ENCODE measurements at regions not wholly inside any gene's neighbourhood (a gene's known extent, or its start where the extent isn't known, plus 50 kb on each side); places are given as distances from the start of the nearest gene placed in this dataset.

DNA sequence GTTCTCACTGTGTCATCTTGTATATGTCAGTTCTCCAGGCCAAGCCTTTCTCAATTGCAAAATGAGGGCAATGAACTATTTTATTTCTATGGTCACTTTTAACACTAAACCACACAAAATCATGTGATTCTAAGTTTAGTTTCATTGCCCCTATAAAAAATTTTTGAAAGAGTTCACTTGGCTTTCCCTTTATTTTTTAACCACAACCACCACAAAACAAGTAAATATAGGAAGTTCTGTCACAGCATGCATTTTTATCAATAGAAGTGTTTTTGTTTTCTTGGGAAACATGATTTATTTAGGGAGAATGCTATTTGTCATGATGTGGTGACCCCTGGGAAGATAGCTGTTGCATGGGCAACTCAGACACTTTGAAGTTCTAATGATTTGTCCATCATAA, 169.1 kb downstream of the CSNK1G3 start:
- peaks cover 5% of the 10 kb centered on the region for H3K27me3 Mint-ChIP-seq (ENCODE audit: low read depth)
- no peak overlapping the region for H3K27ac Mint-ChIP-seq
- TF ChIP-seq, protein P1, sequence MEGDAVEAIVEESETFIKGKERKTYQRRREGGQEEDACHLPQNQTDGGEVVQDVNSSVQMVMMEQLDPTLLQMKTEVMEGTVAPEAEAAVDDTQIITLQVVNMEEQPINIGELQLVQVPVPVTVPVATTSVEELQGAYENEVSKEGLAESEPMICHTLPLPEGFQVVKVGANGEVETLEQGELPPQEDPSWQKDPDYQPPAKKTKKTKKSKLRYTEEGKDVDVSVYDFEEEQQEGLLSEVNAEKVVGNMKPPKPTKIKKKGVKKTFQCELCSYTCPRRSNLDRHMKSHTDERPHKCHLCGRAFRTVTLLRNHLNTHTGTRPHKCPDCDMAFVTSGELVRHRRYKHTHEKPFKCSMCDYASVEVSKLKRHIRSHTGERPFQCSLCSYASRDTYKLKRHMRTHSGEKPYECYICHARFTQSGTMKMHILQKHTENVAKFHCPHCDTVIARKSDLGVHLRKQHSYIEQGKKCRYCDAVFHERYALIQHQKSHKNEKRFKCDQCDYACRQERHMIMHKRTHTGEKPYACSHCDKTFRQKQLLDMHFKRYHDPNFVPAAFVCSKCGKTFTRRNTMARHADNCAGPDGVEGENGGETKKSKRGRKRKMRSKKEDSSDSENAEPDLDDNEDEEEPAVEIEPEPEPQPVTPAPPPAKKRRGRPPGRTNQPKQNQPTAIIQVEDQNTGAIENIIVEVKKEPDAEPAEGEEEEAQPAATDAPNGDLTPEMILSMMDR (IDR thresholded peaks at IDR 0.05; ENCODE audit: unreplicated experiment in 3 of 3): no peak
- H3K4me3 Mint-ChIP-seq: no peak overlapping the region
- no peaks in the 10 kb centered on the region for H3K4me1 Mint-ChIP-seq
- H3K9me3 Mint-ChIP-seq: peaks cover 76% of the 10 kb centered on the region
- peaks cover 42% of the 10 kb centered on the region for H3K36me3 Mint-ChIP-seq (ENCODE audit: low read depth)

DNA sequence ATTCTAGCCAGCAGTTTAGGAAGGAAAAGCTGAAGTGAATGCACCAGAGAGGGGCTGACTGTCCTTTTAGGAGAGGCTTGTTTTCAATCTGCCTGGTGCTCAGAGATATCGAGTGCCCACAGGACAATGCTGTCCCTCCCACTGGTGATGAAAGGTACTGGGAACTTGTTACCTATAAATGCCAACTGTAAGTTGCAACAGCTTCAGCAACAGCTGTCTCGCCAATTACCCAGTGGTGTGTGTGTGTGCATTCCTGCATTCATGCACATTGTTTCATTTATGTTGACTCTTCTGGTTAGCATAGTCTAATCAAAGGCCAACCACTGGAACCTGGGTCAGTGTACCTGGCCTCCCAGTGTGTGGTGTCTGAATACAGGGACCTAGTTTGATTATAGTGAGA, 161.1 kb downstream of the CSNK1G3 start:
- peaks cover 4% of the 10 kb centered on the region for H3K27me3 Mint-ChIP-seq (ENCODE audit: low read depth)
- peaks cover 23% of the 10 kb centered on the region for H3K4me1 Mint-ChIP-seq
- TF ChIP-seq, protein P1 (IDR thresholded peaks at IDR 0.05; ENCODE audit: unreplicated experiment in 3 of 3): no peak
- H3K4me3 Mint-ChIP-seq: peak overlapping the region in 1 of 3 experiments; percentile 17
- H3K27ac Mint-ChIP-seq: peak overlapping the region; percentile 26 to 84 (median 73)
- peaks cover 30% of the 10 kb centered on the region for H3K9me3 Mint-ChIP-seq
- peaks cover 8% of the 10 kb centered on the region for H3K36me3 Mint-ChIP-seq (ENCODE audit: low read depth)

DNA sequence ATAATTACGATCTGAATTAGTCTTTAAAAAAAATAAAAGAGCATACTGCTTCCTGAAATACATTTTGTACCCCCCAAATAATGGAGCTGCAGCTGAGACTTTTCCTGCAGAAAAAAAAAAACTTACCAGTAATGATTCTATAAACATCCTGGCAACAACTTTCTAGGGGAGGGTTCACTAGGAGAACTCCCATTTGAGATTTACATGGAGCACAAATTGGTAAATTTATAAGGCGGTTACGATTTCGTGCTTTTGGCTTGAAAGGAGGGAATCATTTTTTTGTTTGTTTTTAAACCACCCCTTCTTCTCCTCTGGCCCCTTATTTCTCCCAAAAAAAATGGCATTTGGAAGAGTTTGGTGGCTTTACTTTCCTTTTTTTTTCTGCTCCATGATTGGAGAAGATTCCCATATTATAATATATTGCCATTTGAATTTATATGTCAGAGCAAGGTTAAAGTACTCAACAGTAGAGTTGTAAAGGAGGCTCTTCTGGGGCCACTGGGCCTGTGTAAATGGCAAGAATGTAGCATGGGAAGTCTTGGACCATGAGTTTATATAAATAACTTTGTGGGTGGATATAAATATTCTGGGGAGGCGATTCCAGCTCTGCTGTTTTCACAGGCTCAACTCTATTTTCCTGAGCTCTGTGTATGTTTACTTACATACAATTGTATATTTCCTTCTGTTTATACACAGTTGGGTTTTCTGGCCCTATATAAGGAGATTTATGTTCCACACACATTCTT, 159.9 kb downstream of the CSNK1G3 start:
- peak overlapping the region; percentile 44 to 84 (median 46) for H3K27ac Mint-ChIP-seq
- peaks cover 26% of the 10 kb centered on the region for H3K9me3 Mint-ChIP-seq
- H3K27me3 Mint-ChIP-seq (ENCODE audit: low read depth): peaks cover 4% of the 10 kb centered on the region
- H3K4me1 Mint-ChIP-seq: peaks cover 23% of the 10 kb centered on the region
- peaks cover 5% of the 10 kb centered on the region for H3K36me3 Mint-ChIP-seq (ENCODE audit: low read depth)
- TF ChIP-seq, protein P1 (IDR thresholded peaks at IDR 0.05; ENCODE audit: unreplicated experiment in 3 of 3): no peak
- H3K4me3 Mint-ChIP-seq: peak overlapping the region in 1 of 3 experiments; percentile 24

DNA sequence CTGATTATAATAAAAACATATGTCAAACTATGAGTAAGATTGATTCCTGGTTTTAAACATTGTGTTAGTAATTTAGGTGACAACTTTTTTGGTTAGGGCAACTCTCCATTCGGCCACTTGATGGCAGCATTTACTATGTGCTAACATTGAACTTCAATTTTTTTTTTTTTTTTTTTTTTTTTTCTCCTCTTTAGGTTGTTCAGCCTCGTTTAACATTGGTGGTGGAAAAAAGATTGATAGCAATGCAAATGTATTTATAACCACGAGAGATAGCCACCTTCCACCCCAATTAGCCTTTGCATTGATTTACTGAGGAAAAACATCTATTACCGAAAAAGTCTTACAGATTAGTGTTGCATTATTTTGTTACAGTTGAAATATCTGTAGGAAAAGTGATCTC, 159.1 kb downstream of the CSNK1G3 start:
- Mint-ChIP-seq H3K4me1 (peaks cover 23% of the 10 kb centered on the region), H3K27ac (peak overlapping the region in 1 of 3 experiments; percentile 3), H3K27me3 (ENCODE audit: low read depth) (peaks cover 4% of the 10 kb centered on the region), H3K9me3 (peaks cover 24% of the 10 kb centered on the region), H3K4me3 (no peak overlapping the region), H3K36me3 (ENCODE audit: low read depth) (peaks cover 3% of the 10 kb centered on the region)
- TF ChIP-seq, protein P1 (IDR thresholded peaks at IDR 0.05; ENCODE audit: unreplicated experiment in 3 of 3): peak; percentile 77 to 88 (median 78)

Measured in nephron (organoid).